ENCODE measurements at regions not wholly inside any gene's neighbourhood (a gene's known extent, or its start where the extent isn't known, plus 50 kb on each side); places are given as distances from the start of the nearest gene placed in this dataset.

DNA sequence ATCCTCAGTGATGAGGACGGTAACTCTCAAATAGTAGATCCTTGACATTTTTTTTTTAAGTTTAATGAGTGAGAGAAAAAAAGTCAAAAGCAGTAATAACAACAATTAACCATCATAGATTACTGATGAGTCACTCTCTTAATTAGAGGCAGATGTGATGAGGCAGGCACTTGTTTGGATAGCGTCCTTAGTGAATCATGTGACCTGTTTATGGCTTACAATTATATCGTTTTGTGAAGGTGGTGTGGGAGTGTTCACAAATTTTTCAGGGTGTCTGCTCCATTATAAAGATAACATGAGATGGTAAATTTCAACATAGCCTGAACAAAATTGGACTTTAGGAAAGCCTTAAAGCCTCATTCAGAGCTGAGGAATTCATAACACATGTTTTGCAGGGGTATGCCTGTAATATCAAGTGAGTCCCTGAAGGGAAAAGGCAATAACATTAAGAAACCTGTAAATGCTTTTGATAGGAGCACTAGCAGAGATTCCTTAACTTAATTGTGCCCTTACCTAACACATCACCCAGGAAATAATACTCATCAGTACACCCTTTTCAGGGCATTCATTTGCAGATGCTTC is 51.9 kb upstream of the XIAP start:
- TF ChIP-seq EZH2phosphoT487 (IDR thresholded peaks at IDR 0.05; ENCODE audit: insufficient read depth, low read depth) (no peak), EZH2 (IDR thresholded peaks at IDR 0.05; ENCODE audit: insufficient read depth, poor library complexity, severe bottlenecking) (no peak)

Measured in GM23248 (cell line).